SK-N-SH (cell line): ENCODE measurements at regions not wholly inside any gene's neighbourhood (a gene's known extent, or its start where the extent isn't known, plus 50 kb on each side); places are given as distances from the start of the nearest gene placed in this dataset.

ENCODE experiments used
- CTCF ChIA-PET: fragments of 300-600, 350-600 bp; formaldehyde crosslinking; extraction: SDS; loops from one replicate; lab custom pipeline; 2021; lab: Yijun Ruan, JAX
- POLR2A ChIA-PET: fragments of 350-600 bp; sonication (Branson Sonifier 250); formaldehyde crosslinking; extraction: SDS; loops from one replicate; lab custom pipeline; 2020; ENCODE audit warnings: antibody characterized with exemption, inconsistent platforms; lab: Yijun Ruan, JAX
- DNase-seq: peaks from one replicate; pipeline ENCODE4 v3.0.0; 2012
- H2AFZ ChIP-seq: fragments of 200-600 bp; sonication (generic); 2 replicates; pipeline ENCODE4 v1.8.1; 2016; ENCODE audit warnings: antibody characterized with exemption, mild to moderate bottlenecking, low read depth
- H3F3A ChIP-seq: fragments of 200-600 bp; sonication (generic); replicated peaks from 2 replicates; pipeline ENCODE3; 2016; ENCODE audit warnings: antibody characterized with exemption, mild to moderate bottlenecking; ENCODE audit not compliant: insufficient read depth
- H3K27ac ChIP-seq, 2 experiments: fragments of 200-500 bp in 1 of 2; fragments of 200-600 bp in 1 of 2; sonication (Bioruptor generic) in 1 of 2; sonication (generic), shearing (Covaris generic) in 1 of 2; 2 replicates each; pipeline versions ENCODE4 v1.5.1 to v1.6.1; 2014 to 2016; ENCODE audit warnings: low read depth in 2 of 2, inconsistent platforms in 1 of 2, low read length in 1 of 2, mild to moderate bottlenecking in 1 of 2, mixed read lengths in 1 of 2
- H3K27me3 ChIP-seq: fragments of 200-600 bp; sonication (generic), shearing (Covaris generic); 2 replicates; pipeline ENCODE4 v1.6.1; 2016; ENCODE audit warnings: mixed run types; ENCODE audit not compliant: insufficient read depth
- H3K36me3 ChIP-seq, 2 experiments: fragments of 200-500 bp in 1 of 2; fragments of 200-600 bp in 1 of 2; sonication (Bioruptor generic) in 1 of 2; sonication (generic) in 1 of 2; replicated peaks in 1 of 2; 2 replicates each; pipeline versions ENCODE3 to v1.5.1; 2014 to 2016; ENCODE audit warnings: low read length in 1 of 2, mild to moderate bottlenecking in 1 of 2; ENCODE audit not compliant: insufficient read depth in 2 of 2, control insufficient read depth in 1 of 2
- H3K4me1 ChIP-seq, 2 experiments: fragments of 200-500 bp in 1 of 2; fragments of 200-600 bp in 1 of 2; sonication (Bioruptor generic) in 1 of 2; sonication (generic), shearing (Covaris generic) in 1 of 2; 2 replicates each; pipeline versions ENCODE4 v1.5.1 to v1.6.1; 2014 to 2016; ENCODE audit warnings: low read depth in 1 of 2, low read length in 1 of 2, mixed run types in 1 of 2; ENCODE audit not compliant: insufficient read depth in 2 of 2, control insufficient read depth in 1 of 2
- H3K4me2 ChIP-seq: fragments of 200-600 bp; sonication (generic), shearing (Covaris generic); 2 replicates; pipeline ENCODE4 v1.6.1; 2017; ENCODE audit warnings: mixed run types
- H3K4me3 ChIP-seq, 2 experiments: fragments of 200-500 bp in 1 of 2; fragments of 200-600 bp in 1 of 2; sonication (Bioruptor generic) in 1 of 2; sonication (generic), shearing (Covaris generic) in 1 of 2; 2 replicates each; pipeline versions ENCODE4 v1.5.1 to v1.8.1; 2014 to 2016; ENCODE audit warnings: low read depth in 2 of 2, inconsistent platforms in 1 of 2, low read length in 1 of 2, mild to moderate bottlenecking in 1 of 2, mixed read lengths in 1 of 2, moderate library complexity in 1 of 2
- H3K79me2 ChIP-seq: fragments of 200-600 bp; sonication (generic); 2 replicates; pipeline ENCODE4 v1.8.1; 2017; ENCODE audit warnings: mild to moderate bottlenecking; ENCODE audit not compliant: insufficient read depth
- H3K9ac ChIP-seq: fragments of 200-600 bp; sonication (generic); 2 replicates; pipeline ENCODE4 v1.6.1; 2017; ENCODE audit warnings: mixed run types
- H3K9me2 ChIP-seq: fragments of 200-600 bp; sonication (generic); 2 replicates; pipeline ENCODE4 v1.6.1; 2017; ENCODE audit warnings: mixed run types
- H3K9me3 ChIP-seq: fragments of 200-600 bp; sonication (generic); 2 replicates; pipeline ENCODE4 v1.6.1; 2017; ENCODE audit warnings: mixed run types, mild to moderate bottlenecking, moderate library complexity
- H4K20me1 ChIP-seq: fragments of 200-600 bp; sonication (generic); 2 replicates; pipeline ENCODE4 v1.6.1; 2017; ENCODE audit warnings: mild to moderate bottlenecking, mixed run types; ENCODE audit not compliant: insufficient read depth
- CHD2 ChIP-seq: fragments of 150-350 bp; IDR thresholded peaks from 2 replicates; pipeline ENCODE4 v1.6.1; 2018; ENCODE audit warnings: low read length; ENCODE audit not compliant: partially characterized antibody
- ELF1 ChIP-seq: IDR thresholded peaks from 2 replicates; pipeline ENCODE4 v1.4.0; 2012
- EP300 ChIP-seq, 2 experiments: IDR thresholded peaks; 2 replicates each; pipeline versions ENCODE4 v1.4.0 to v1.6.1; 2012; ENCODE audit warnings: borderline replicate concordance in 1 of 2, low read depth in 1 of 2, low read length in 1 of 2
- EZH2phosphoT487 ChIP-seq: fragments of 200-600 bp; sonication (generic); IDR thresholded peaks from 2 replicates; pipeline ENCODE4 v1.6.1; 2017; ENCODE audit warnings: low read depth, mixed run types, mild to moderate bottlenecking, antibody characterized with exemption, moderate library complexity, borderline replicate concordance
- FOSL2 ChIP-seq: IDR thresholded peaks from 2 replicates; pipeline ENCODE4 v1.4.0; 2012; ENCODE audit warnings: low read depth, mild to moderate bottlenecking, moderate library complexity, borderline replicate concordance
- FOXJ3 ChIP-seq: sonication (generic); formaldehyde crosslinking; IDR thresholded peaks from 2 replicates; pipeline ENCODE4 v1.5.1; 2020; ENCODE audit warnings: mild to moderate bottlenecking, missing genetic modification reagents
- FOXM1 ChIP-seq: IDR thresholded peaks from 2 replicates; pipeline ENCODE4 v1.4.0; 2012; ENCODE audit warnings: low read depth, mild to moderate bottlenecking
- GABPA ChIP-seq: IDR thresholded peaks from 2 replicates; pipeline ENCODE4 v1.4.0; 2012; ENCODE audit warnings: low read depth, mild to moderate bottlenecking
- GATA2 ChIP-seq: sonication (generic); formaldehyde crosslinking; IDR thresholded peaks from 2 replicates; pipeline ENCODE4 v1.5.0; 2020; ENCODE audit warnings: mild to moderate bottlenecking, missing genetic modification reagents
- JUND ChIP-seq: IDR thresholded peaks from 2 replicates; pipeline ENCODE4 v1.4.0; 2012
- MEF2A ChIP-seq: IDR thresholded peaks from 2 replicates; pipeline ENCODE4 v1.4.0; 2012; ENCODE audit warnings: low read depth, borderline replicate concordance
- MXI1 ChIP-seq: IDR thresholded peaks from 2 replicates; pipeline ENCODE4 v1.6.1; 2012; ENCODE audit warnings: mild to moderate bottlenecking, low read depth, low read length, improper control_type of control experiment
- NFIC ChIP-seq: IDR thresholded peaks from 2 replicates; pipeline ENCODE4 v1.4.0; 2012; ENCODE audit warnings: borderline replicate concordance
- NRF1 ChIP-seq: IDR thresholded peaks from 2 replicates; pipeline ENCODE4 v1.6.1; 2012; ENCODE audit warnings: low read depth, mild to moderate bottlenecking, low read length
- POLR2AphosphoS5 ChIP-seq: IDR thresholded peaks from 2 replicates; pipeline ENCODE4 v1.6.1; 2012; ENCODE audit warnings: low read depth, low read length
- RCOR1 ChIP-seq: fragments of 150-350 bp; IDR thresholded peaks from 2 replicates; pipeline ENCODE4 v1.6.1; 2017; ENCODE audit warnings: antibody characterized with exemption, low read length
- RFX5 ChIP-seq: IDR thresholded peaks from 2 replicates; pipeline ENCODE4 v1.6.1; 2012; ENCODE audit warnings: mild to moderate bottlenecking, improper control_type of control experiment, low read length
- RXRA ChIP-seq: IDR thresholded peaks from 2 replicates; pipeline ENCODE4 v1.4.0; 2012; ENCODE audit warnings: low read depth, mild to moderate bottlenecking, borderline replicate concordance
- SIN3A ChIP-seq: IDR thresholded peaks from 2 replicates; pipeline ENCODE4 v1.6.1; 2012; ENCODE audit warnings: low read depth, mild to moderate bottlenecking, low read length, moderate library complexity, borderline replicate concordance
- TEAD4 ChIP-seq: IDR thresholded peaks from 2 replicates; pipeline ENCODE4 v1.4.0; 2012; ENCODE audit warnings: mild to moderate bottlenecking, borderline replicate concordance; ENCODE audit not compliant: insufficient read depth
- YY1 ChIP-seq: IDR thresholded peaks from 2 replicates; pipeline ENCODE4 v1.4.0; 2012; ENCODE audit warnings: low read depth, mild to moderate bottlenecking
- WGBS: methylation state at CpG from one replicate; pipeline ENCODE4 v1.1.6; 2017; ENCODE audit warnings: low lambda C conversion rate; 5-methylcytosine and 5-hydroxymethylcytosine counted together
- TF ChIP-seq, protein P1 (sequence below): IDR thresholded peaks from 2 replicates; pipeline ENCODE4 v1.6.1; 2012; ENCODE audit warnings: mild to moderate bottlenecking, low read depth, low read length, moderate library complexity
- TF ChIP-seq, protein P2 (sequence below): fragments of 200-600 bp; sonication (generic); IDR thresholded peaks from 2 replicates; pipeline ENCODE4 v1.6.1; 2017; ENCODE audit warnings: antibody characterized with exemption, mild to moderate bottlenecking, moderate library complexity
- TF ChIP-seq, protein P3 (sequence below): IDR thresholded peaks from 2 replicates; pipeline ENCODE4 v1.4.0; 2012; ENCODE audit warnings: low read depth
- TF ChIP-seq, protein P4 (sequence below): IDR thresholded peaks from 2 replicates; pipeline ENCODE4 v1.4.0; 2012; ENCODE audit warnings: low read depth, borderline replicate concordance

DNA sequence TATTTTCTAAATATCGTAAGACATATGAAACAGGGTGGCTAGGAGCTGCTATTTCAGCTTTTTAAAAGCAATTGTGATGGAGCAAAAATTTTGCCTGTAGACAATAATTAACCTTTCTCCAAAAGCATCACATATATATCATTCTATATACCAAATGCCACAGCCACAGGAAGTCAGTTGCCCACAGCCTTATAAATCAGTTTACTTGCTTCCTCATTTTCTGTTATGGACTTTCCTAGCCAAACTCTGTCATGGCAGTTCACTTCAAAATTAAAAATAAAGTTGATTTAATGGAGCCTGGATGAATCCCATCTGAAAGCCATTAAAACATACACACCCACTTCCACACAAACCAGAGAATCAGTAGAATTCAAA, 93.4 kb upstream of the NHSL1 start (continued):
- TF ChIP-seq, protein P1, sequence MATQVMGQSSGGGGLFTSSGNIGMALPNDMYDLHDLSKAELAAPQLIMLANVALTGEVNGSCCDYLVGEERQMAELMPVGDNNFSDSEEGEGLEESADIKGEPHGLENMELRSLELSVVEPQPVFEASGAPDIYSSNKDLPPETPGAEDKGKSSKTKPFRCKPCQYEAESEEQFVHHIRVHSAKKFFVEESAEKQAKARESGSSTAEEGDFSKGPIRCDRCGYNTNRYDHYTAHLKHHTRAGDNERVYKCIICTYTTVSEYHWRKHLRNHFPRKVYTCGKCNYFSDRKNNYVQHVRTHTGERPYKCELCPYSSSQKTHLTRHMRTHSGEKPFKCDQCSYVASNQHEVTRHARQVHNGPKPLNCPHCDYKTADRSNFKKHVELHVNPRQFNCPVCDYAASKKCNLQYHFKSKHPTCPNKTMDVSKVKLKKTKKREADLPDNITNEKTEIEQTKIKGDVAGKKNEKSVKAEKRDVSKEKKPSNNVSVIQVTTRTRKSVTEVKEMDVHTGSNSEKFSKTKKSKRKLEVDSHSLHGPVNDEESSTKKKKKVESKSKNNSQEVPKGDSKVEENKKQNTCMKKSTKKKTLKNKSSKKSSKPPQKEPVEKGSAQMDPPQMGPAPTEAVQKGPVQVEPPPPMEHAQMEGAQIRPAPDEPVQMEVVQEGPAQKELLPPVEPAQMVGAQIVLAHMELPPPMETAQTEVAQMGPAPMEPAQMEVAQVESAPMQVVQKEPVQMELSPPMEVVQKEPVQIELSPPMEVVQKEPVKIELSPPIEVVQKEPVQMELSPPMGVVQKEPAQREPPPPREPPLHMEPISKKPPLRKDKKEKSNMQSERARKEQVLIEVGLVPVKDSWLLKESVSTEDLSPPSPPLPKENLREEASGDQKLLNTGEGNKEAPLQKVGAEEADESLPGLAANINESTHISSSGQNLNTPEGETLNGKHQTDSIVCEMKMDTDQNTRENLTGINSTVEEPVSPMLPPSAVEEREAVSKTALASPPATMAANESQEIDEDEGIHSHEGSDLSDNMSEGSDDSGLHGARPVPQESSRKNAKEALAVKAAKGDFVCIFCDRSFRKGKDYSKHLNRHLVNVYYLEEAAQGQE = no peak
- TF ChIP-seq, protein P2, sequence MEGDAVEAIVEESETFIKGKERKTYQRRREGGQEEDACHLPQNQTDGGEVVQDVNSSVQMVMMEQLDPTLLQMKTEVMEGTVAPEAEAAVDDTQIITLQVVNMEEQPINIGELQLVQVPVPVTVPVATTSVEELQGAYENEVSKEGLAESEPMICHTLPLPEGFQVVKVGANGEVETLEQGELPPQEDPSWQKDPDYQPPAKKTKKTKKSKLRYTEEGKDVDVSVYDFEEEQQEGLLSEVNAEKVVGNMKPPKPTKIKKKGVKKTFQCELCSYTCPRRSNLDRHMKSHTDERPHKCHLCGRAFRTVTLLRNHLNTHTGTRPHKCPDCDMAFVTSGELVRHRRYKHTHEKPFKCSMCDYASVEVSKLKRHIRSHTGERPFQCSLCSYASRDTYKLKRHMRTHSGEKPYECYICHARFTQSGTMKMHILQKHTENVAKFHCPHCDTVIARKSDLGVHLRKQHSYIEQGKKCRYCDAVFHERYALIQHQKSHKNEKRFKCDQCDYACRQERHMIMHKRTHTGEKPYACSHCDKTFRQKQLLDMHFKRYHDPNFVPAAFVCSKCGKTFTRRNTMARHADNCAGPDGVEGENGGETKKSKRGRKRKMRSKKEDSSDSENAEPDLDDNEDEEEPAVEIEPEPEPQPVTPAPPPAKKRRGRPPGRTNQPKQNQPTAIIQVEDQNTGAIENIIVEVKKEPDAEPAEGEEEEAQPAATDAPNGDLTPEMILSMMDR = no peak
- no peak for TF ChIP-seq EP300 (IDR thresholded peaks at IDR 0.05; ENCODE audit: borderline replicate concordance in 1 of 2, low read depth in 1 of 2, low read length in 1 of 2)
- TF ChIP-seq TEAD4 = no peak

DNA sequence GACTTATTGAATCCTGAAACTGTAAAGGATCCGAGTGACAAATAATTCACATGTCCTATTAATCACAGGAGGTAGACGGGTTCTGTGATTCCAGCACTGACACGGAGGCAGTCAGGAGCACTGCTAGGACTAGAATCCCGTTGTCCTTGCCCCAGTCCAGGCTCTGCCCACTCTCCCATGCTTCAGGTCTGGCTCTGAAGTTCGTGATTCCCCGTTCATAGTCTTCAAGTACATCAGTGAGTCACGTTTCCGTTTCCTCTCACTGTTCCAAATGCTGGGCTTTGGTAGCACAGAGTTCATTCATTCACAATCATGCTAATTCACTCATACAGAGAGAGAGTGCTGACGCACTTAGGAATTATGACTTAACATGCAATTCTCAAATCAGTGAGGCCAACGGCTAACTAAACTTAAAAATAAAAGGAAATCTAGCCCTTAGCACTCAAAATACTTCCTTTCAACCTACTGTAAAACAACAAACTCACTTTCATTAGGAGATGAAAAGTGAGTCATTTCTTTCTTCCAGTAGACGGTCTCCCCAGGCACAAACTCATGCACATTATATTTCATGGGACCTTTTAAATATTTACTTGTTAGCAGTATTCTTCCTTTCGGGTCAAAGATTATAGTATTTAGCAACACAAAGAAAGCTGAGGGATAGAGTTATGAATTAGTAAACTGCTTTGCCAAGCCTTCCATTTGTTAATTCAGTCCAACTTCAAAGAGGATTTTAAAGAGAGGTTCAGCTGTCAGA, 94.0 kb upstream of the NHSL1 start:
- H2AFZ ChIP-seq = peak overlapping the region; percentile 92
- WGBS = 3% methylated on average over 12 of the region's 12 CpGs
- H4K20me1 ChIP-seq = no peaks in the 10 kb centered on the region
- no peak overlapping the region; the same call in 1 of the 2 replicates for H3K9ac ChIP-seq
- no peaks in the 10 kb centered on the region for H3K79me2 ChIP-seq
- peaks cover 0 to 11% of the 10 kb centered on the region in 2 experiments; a peak in 1 of 4 replicates for H3K4me1 ChIP-seq
- H3K9me2 ChIP-seq = no peaks in the 10 kb centered on the region
- H3K4me3 ChIP-seq = no peak overlapping the region
- ChIA-PET CTCF (interaction anchor here (1.2 to 6.2 kb wide), 4 partner anchors 73 to 477 kb away, joined by 3 to 68 read pairs (median 8); no protein-coding TSS in a partner anchor), POLR2A (no interaction called here)
- H3K36me3 ChIP-seq = no peaks in the 10 kb centered on the region
- no peaks in the 10 kb centered on the region for H3K27me3 ChIP-seq
- peak overlapping the region in 1 of 2 experiments; percentile 83; a peak in 2 of 4 replicates for H3K27ac ChIP-seq
- no peaks in the 10 kb centered on the region for H3K9me3 ChIP-seq
- no peak for DNase-seq
- peak overlapping the region; percentile 68; the same call in 1 of the 2 replicates for H3K4me2 ChIP-seq
- H3F3A ChIP-seq = peaks cover 13% of the 10 kb centered on the region
- no peak for TF ChIP-seq CHD2
- no peak for TF ChIP-seq MXI1
- peak; percentile 56 for TF ChIP-seq GABPA
- no peak for TF ChIP-seq RXRA
- no peak for TF ChIP-seq MEF2A
- peak; percentile 59; the same call in 1 of the 2 replicates for TF ChIP-seq FOSL2
- TF ChIP-seq NRF1 = no peak
- no peak for TF ChIP-seq RFX5
- peak; percentile 21; the same call in 1 of the 2 replicates for TF ChIP-seq POLR2AphosphoS5
- TF ChIP-seq EZH2phosphoT487 = no peak
- TF ChIP-seq FOXJ3 (CRISPR knock-in tag) = no peak
- TF ChIP-seq, protein P3, sequence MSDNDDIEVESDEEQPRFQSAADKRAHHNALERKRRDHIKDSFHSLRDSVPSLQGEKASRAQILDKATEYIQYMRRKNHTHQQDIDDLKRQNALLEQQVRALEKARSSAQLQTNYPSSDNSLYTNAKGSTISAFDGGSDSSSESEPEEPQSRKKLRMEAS = peak; percentile 35; the same call in 1 of the 2 replicates
- TF ChIP-seq NFIC = no peak
- TF ChIP-seq EP300 (IDR thresholded peaks at IDR 0.05; ENCODE audit: borderline replicate concordance in 1 of 2, low read depth in 1 of 2, low read length in 1 of 2) = no peak
- no peak for TF ChIP-seq SIN3A
- no peak for TF ChIP-seq FOXM1
- TF ChIP-seq JUND = peak; percentile 45; the same call in 1 of the 2 replicates
- TF ChIP-seq TEAD4 = no peak
- no peak for TF ChIP-seq YY1
- TF ChIP-seq ELF1 = no peak
- no peak for TF ChIP-seq GATA2 (CRISPR knock-in tag)
- TF ChIP-seq, protein P4, sequence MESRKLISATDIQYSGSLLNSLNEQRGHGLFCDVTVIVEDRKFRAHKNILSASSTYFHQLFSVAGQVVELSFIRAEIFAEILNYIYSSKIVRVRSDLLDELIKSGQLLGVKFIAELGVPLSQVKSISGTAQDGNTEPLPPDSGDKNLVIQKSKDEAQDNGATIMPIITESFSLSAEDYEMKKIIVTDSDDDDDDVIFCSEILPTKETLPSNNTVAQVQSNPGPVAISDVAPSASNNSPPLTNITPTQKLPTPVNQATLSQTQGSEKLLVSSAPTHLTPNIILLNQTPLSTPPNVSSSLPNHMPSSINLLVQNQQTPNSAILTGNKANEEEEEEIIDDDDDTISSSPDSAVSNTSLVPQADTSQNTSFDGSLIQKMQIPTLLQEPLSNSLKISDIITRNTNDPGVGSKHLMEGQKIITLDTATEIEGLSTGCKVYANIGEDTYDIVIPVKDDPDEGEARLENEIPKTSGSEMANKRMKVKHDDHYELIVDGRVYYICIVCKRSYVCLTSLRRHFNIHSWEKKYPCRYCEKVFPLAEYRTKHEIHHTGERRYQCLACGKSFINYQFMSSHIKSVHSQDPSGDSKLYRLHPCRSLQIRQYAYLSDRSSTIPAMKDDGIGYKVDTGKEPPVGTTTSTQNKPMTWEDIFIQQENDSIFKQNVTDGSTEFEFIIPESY = no peak
- TF ChIP-seq RCOR1 = no peak
